Neutrophil (primary cell): ENCODE measurements at regions not wholly inside any gene's neighbourhood (a gene's known extent, or its start where the extent isn't known, plus 50 kb on each side); places are given as distances from the start of the nearest gene placed in this dataset.

Source experiments
- H3K27ac ChIP-seq: fragments of 200-600 bp; sonication (generic); 2 replicates; pipeline ENCODE4 v1.5.1; 2016; ENCODE audit warnings: mild to moderate bottlenecking, moderate library complexity
- H3K27me3 ChIP-seq: fragments of 200-600 bp; sonication (generic); 2 replicates; pipeline ENCODE4 v1.6.0; 2016; ENCODE audit warnings: mild to moderate bottlenecking
- H3K36me3 ChIP-seq: fragments of 200-600 bp; sonication (generic); 2 replicates; pipeline ENCODE4 v1.5.1; 2017
- H3K4me1 ChIP-seq, 2 experiments: fragments of 200-600 bp in 1 of 2; sonication (generic) in 1 of 2; 1 replicate in 1 of 2; 2 replicates in 1 of 2; pipeline versions ENCODE4 v1.5.1 to v1.6.1; 2013 to 2016; ENCODE audit warnings: low read depth in 1 of 2, low read length in 1 of 2, mild to moderate bottlenecking in 1 of 2, moderate library complexity in 1 of 2; ENCODE audit not compliant: control insufficient read depth in 1 of 2, insufficient read depth in 1 of 2
- H3K4me3 ChIP-seq, 2 experiments: fragments of 200-600 bp in 1 of 2; sonication (generic) in 1 of 2; 1 replicate in 1 of 2; 2 replicates in 1 of 2; pipeline ENCODE4 v1.5.1; 2013 to 2016; ENCODE audit warnings: low read depth in 1 of 2, low read length in 1 of 2, mild to moderate bottlenecking in 1 of 2, moderate library complexity in 1 of 2
- H3K9me3 ChIP-seq: fragments of 200-600 bp; sonication (generic); 2 replicates; pipeline ENCODE4 v1.5.1; 2016
- TF ChIP-seq, protein P1 (sequence below): fragments of 200-600 bp; sonication (generic); IDR thresholded peaks from 2 replicates; pipeline ENCODE4 v1.5.1; 2016; ENCODE audit warnings: antibody characterized with exemption

GRCh38 chr1:58119971-58120370 lies 426.6 kb downstream of the OMA1 start:
- no peaks in the 10 kb centered on the region for H3K9me3 ChIP-seq
- no peak overlapping the region for H3K27ac ChIP-seq
- TF ChIP-seq, protein P1, sequence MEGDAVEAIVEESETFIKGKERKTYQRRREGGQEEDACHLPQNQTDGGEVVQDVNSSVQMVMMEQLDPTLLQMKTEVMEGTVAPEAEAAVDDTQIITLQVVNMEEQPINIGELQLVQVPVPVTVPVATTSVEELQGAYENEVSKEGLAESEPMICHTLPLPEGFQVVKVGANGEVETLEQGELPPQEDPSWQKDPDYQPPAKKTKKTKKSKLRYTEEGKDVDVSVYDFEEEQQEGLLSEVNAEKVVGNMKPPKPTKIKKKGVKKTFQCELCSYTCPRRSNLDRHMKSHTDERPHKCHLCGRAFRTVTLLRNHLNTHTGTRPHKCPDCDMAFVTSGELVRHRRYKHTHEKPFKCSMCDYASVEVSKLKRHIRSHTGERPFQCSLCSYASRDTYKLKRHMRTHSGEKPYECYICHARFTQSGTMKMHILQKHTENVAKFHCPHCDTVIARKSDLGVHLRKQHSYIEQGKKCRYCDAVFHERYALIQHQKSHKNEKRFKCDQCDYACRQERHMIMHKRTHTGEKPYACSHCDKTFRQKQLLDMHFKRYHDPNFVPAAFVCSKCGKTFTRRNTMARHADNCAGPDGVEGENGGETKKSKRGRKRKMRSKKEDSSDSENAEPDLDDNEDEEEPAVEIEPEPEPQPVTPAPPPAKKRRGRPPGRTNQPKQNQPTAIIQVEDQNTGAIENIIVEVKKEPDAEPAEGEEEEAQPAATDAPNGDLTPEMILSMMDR: no peak
- H3K4me1 ChIP-seq: no peaks in the 10 kb centered on the region
- no peaks in the 10 kb centered on the region for H3K36me3 ChIP-seq
- no peak overlapping the region for H3K4me3 ChIP-seq
- H3K27me3 ChIP-seq: no peaks in the 10 kb centered on the region

DNA sequence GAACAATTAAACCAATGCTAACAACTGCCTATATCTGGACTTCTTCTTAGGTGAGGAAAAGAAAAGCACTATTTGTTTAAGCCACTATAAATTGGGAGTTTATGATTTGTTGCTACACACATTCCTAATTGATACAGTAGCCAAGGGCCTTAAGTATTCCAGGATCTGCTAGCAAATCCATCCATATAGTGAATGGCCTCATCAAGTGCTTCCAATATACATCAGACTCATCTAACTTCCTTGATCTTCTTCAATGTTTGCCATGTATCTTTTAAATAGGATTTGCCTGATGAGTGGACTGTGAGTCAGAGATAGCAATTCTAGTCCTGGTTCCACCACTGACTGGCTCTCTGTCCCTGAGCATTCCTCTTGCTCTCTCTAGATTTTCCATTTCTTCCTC lies 430.2 kb downstream of the OMA1 start:
- no peaks in the 10 kb centered on the region for H3K36me3 ChIP-seq
- H3K4me1 ChIP-seq: no peaks in the 10 kb centered on the region
- no peak overlapping the region for H3K27ac ChIP-seq
- no peaks in the 10 kb centered on the region for H3K27me3 ChIP-seq
- TF ChIP-seq, protein P1: no peak
- no peaks in the 10 kb centered on the region for H3K9me3 ChIP-seq
- H3K4me3 ChIP-seq: no peak overlapping the region

DNA sequence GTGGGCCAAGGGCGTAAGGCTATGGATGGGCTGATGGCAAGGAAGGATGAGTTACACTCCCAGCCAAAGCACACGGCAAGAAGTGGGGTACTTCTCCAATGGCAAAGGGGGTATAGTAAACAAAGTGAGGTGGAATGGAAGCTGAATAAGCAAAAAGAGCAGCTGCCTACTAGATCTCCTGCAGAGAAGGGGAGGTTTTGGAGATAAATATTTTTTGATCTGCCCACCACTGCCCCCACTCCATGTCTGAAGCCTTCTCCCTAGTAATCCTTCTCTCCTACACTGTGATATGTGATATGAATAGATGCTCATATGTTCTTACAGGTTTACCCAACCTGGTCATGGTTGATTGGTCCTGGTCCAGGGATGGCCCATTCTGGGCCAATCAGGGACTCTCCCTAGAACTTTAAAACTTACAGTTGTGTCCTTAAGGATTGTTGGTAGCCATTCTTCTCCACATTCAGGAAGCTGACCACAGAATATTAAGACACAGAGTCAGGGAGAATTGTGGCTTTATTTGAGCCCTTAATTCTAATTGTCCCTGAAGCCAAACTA lies 436.8 kb downstream of the OMA1 start:
- Histone ChIP-seq H3K4me1 (no peaks in the 10 kb centered on the region), H3K4me3 (no peak overlapping the region), H3K36me3 (no peaks in the 10 kb centered on the region), H3K9me3 (no peaks in the 10 kb centered on the region), H3K27me3 (peaks cover 7% of the 10 kb centered on the region), H3K27ac (no peak overlapping the region)
- TF ChIP-seq, protein P1: no peak

DNA sequence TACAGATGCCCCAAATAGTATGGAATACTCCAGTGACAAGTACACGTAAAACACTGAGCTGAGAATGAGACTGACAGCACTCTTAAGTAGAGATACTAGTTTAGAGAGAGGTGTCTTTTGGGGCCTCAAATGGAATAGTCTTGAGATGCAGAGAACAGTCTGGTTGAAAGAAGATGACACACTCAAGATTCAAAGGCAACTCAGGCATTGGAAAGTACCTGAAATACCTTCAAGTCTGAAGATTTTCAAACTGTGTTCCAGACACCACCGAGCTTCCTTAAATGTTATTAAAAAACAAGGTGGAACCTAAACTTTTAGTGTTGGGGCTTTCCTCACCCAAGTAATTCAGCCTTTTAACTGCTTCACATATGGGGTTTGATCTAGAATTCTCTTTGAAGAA lies 437.7 kb downstream of the OMA1 start:
- Histone ChIP-seq H3K27ac (no peak overlapping the region), H3K9me3 (no peaks in the 10 kb centered on the region), H3K36me3 (no peaks in the 10 kb centered on the region), H3K4me3 (no peak overlapping the region), H3K27me3 (peaks cover 7% of the 10 kb centered on the region), H3K4me1 (no peaks in the 10 kb centered on the region)
- TF ChIP-seq, protein P1: no peak

DNA sequence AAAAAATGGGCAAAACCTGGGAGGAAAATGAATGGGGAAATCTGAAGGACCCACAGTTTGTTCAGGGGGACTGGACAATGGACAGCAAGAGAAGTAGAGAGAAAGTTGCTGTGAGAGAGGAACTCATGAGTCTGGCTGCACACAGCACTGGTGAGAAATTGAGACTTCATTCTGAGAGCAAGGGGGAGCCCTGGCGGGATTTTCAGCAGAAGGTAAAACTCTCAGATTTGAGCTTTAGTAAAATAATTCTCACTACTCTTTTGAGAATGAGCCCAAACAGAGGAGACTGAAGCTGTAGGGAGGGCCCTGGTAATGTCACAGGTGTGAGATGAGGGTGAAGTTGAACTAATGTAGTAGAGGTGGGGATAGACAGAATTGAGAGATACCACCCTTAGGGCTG lies 438.6 kb downstream of the OMA1 start:
- H3K27me3 ChIP-seq: peaks cover 7% of the 10 kb centered on the region
- H3K4me3 ChIP-seq: no peak overlapping the region
- TF ChIP-seq, protein P1: no peak
- H3K36me3 ChIP-seq: no peaks in the 10 kb centered on the region
- no peaks in the 10 kb centered on the region for H3K4me1 ChIP-seq
- no peak overlapping the region for H3K27ac ChIP-seq
- H3K9me3 ChIP-seq: no peaks in the 10 kb centered on the region

DNA sequence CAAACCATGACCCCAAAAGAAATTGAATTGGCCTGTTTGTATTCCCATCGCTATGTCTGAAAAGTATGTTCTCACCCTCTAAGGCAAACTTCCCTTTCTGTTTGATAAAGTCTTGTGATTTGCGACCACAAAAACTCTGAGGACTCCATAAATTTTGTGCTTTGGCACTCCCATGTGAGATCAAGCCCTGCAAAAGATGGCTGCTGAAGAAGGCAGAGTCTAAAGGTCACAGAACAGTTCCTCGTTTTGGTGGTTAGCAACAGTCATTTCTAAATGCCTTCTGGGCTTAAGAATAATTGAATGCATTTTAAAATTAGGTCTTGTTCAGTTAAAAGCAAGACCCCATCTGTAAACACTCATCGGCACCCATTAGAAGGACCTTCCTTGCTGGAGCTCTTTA lies 441.6 kb downstream of the OMA1 start:
- Histone ChIP-seq H3K36me3 (no peaks in the 10 kb centered on the region), H3K27ac (no peak overlapping the region), H3K4me1 (no peaks in the 10 kb centered on the region), H3K4me3 (no peak overlapping the region), H3K27me3 (peaks cover 7% of the 10 kb centered on the region), H3K9me3 (no peaks in the 10 kb centered on the region)
- TF ChIP-seq, protein P1: no peak
